Vagina (tissue), 2 donors: ENCODE measurements at regions not wholly inside any gene's neighbourhood (a gene's known extent, or its start where the extent isn't known, plus 50 kb on each side); places are given as distances from the start of the nearest gene placed in this dataset.

Source experiments
- DNase-seq, 2 donors: peaks; one replicate each; pipeline ENCODE4 v3.0.0-alpha.2; 2017; ENCODE audit errors: extremely low spot score in 2 of 2
- H3K27ac ChIP-seq: fragments of 200-600 bp; sonication (generic); one replicate; pipeline ENCODE4 v1.5.1; 2019
- H3K27me3 ChIP-seq: fragments of 200-600 bp; sonication (generic); one replicate; pipeline ENCODE4 v1.5.1; 2019
- H3K36me3 ChIP-seq, 2 donors: fragments of 200-600 bp; sonication (generic); one replicate each; pipeline ENCODE4 v1.5.1; 2017 to 2019
- H3K4me1 ChIP-seq: fragments of 200-600 bp; sonication (generic); one replicate; pipeline ENCODE4 v1.5.1; 2019
- H3K4me3 ChIP-seq, 2 donors: fragments of 200-600 bp; sonication (generic); 1 replicate in 1 of 2; 2 replicates in 1 of 2; pipeline ENCODE4 v1.5.1; 2016 to 2019
- H3K9me3 ChIP-seq: fragments of 200-600 bp; sonication (generic); one replicate; pipeline ENCODE4 v1.5.1; 2019
- CTCF ChIP-seq, 3 experiments: fragments of 450-650 bp in 2 of 3; fragments of 200-600 bp in 1 of 3; sonication (generic) in 1 of 3; IDR thresholded peaks; one replicate each; pipeline ENCODE4 v1.5.1; 2017 to 2019; ENCODE audit warnings: antibody characterized with exemption in 3 of 3, mild to moderate bottlenecking in 2 of 3, moderate library complexity in 2 of 3
- POLR2A ChIP-seq, 2 donors: fragments of 450-650 bp; IDR thresholded peaks; one replicate each; pipeline ENCODE4 v1.6.1; 2017; ENCODE audit warnings: antibody characterized with exemption in 2 of 2, mild to moderate bottlenecking in 2 of 2, moderate library complexity in 2 of 2
- POLR2AphosphoS5 ChIP-seq, 2 donors: sonication (generic); formaldehyde crosslinking; IDR thresholded peaks; one replicate each; pipeline ENCODE4 v1.9.0; 2017; ENCODE audit warnings: antibody characterized with exemption in 2 of 2, mild to moderate bottlenecking in 2 of 2, low read depth in 1 of 2; ENCODE audit not compliant: insufficient read depth in 1 of 2
- intact Hi-C: fragments of 100-400 bp; cut with DNase I; formaldehyde crosslinking; loops from one replicate; pipeline ENCODE4 v1.15.1; 2023

- peaks cover 5% of the 10 kb centered on the region for H3K4me1 ChIP-seq
- H3K36me3 ChIP-seq = no peaks in the 10 kb centered on the region
- no peaks in the 10 kb centered on the region for H3K27me3 ChIP-seq
- intact Hi-C loops = no loop called here
- H3K27ac ChIP-seq = no peak overlapping the region
- no peaks in the 10 kb centered on the region for H3K9me3 ChIP-seq
- TF ChIP-seq POLR2A (IDR thresholded peaks at IDR 0.05) (no peak), CTCF (IDR thresholded peaks at IDR 0.05) (no peak), POLR2AphosphoS5 (IDR thresholded peaks at IDR 0.05; ENCODE audit: insufficient read depth in 1 of 2, low read depth in 1 of 2) (no peak)
- DNase-seq = no peak
- no peak overlapping the region for H3K4me3 ChIP-seq
Observed at GRCh38 chr3:176697284-176697889, 499.9 kb downstream of the TBL1XR1 start.

- Histone ChIP-seq H3K27ac (no peak overlapping the region), H3K4me3 (no peak overlapping the region), H3K9me3 (no peaks in the 10 kb centered on the region), H3K27me3 (no peaks in the 10 kb centered on the region), H3K36me3 (no peaks in the 10 kb centered on the region), H3K4me1 (peaks cover 5% of the 10 kb centered on the region)
- no peak for DNase-seq
- intact Hi-C loops = no loop called here
- TF ChIP-seq POLR2A (IDR thresholded peaks at IDR 0.05) (no peak), POLR2AphosphoS5 (IDR thresholded peaks at IDR 0.05; ENCODE audit: insufficient read depth in 1 of 2, low read depth in 1 of 2) (no peak), CTCF (IDR thresholded peaks at IDR 0.05) (no peak)
Observed at GRCh38 chr3:176696816-176697215, 500.5 kb downstream of the TBL1XR1 start.

- Histone ChIP-seq H3K36me3 (no peaks in the 10 kb centered on the region), H3K4me3 (no peak overlapping the region), H3K27me3 (no peaks in the 10 kb centered on the region), H3K27ac (no peak overlapping the region), H3K9me3 (no peaks in the 10 kb centered on the region), H3K4me1 (peaks cover 5% of the 10 kb centered on the region)
- TF ChIP-seq POLR2A (IDR thresholded peaks at IDR 0.05) (no peak), POLR2AphosphoS5 (IDR thresholded peaks at IDR 0.05; ENCODE audit: insufficient read depth in 1 of 2, low read depth in 1 of 2) (no peak), CTCF (IDR thresholded peaks at IDR 0.05) (no peak)
- intact Hi-C loops = no loop called here
- no peak for DNase-seq
Observed at GRCh38 chr3:176692966-176693785, 504.1 kb downstream of the TBL1XR1 start.

GRCh38 chr3:176692199-176692965, 504.9 kb downstream of the TBL1XR1 start:
- intact Hi-C loops = no loop called here
- no peak overlapping the region for H3K27ac ChIP-seq
- H3K27me3 ChIP-seq = no peaks in the 10 kb centered on the region
- TF ChIP-seq CTCF (IDR thresholded peaks at IDR 0.05) (no peak), POLR2AphosphoS5 (IDR thresholded peaks at IDR 0.05; ENCODE audit: insufficient read depth in 1 of 2, low read depth in 1 of 2) (no peak), POLR2A (IDR thresholded peaks at IDR 0.05) (no peak)
- no peak for DNase-seq
- no peak overlapping the region for H3K4me3 ChIP-seq
- H3K9me3 ChIP-seq = no peaks in the 10 kb centered on the region
- peaks cover 5% of the 10 kb centered on the region for H3K4me1 ChIP-seq
- H3K36me3 ChIP-seq = no peaks in the 10 kb centered on the region
